H9 (cell line): ENCODE measurements at regions not wholly inside any gene's neighbourhood (a gene's known extent, or its start where the extent isn't known, plus 50 kb on each side); places are given as distances from the start of the nearest gene placed in this dataset.

Experiments used
- DNase-seq: peaks from one replicate; pipeline ENCODE4 v3.0.0-alpha.2; 2017
- H2AFZ ChIP-seq: one replicate; pipeline ENCODE4 v1.6.1; 2013; ENCODE audit warnings: mild to moderate bottlenecking, low read length, control low read depth, moderate library complexity
- H2AK5ac ChIP-seq: 2 replicates; pipeline ENCODE4 v1.6.1; 2013; ENCODE audit warnings: low read length, control low read depth, mixed read lengths; ENCODE audit not compliant: insufficient read length
- H2BK120ac ChIP-seq: one replicate; pipeline ENCODE4 v1.6.1; 2013; ENCODE audit warnings: low read depth, mild to moderate bottlenecking, low read length, control low read depth, inconsistent platforms; ENCODE audit not compliant: poor library complexity, severe bottlenecking
- H2BK12ac ChIP-seq: 2 replicates; pipeline ENCODE4 v1.6.1; 2013; ENCODE audit warnings: low read length, control low read depth, mixed read lengths, low read depth; ENCODE audit not compliant: insufficient read length
- H2BK15ac ChIP-seq: 2 replicates; pipeline ENCODE4 v1.6.1; 2013; ENCODE audit warnings: low read depth, low read length, control low read depth
- H2BK20ac ChIP-seq: one replicate; pipeline ENCODE4 v1.6.1; 2013; ENCODE audit warnings: low read depth, mild to moderate bottlenecking, low read length, control low read depth, inconsistent platforms; ENCODE audit not compliant: poor library complexity, severe bottlenecking
- H2BK5ac ChIP-seq: 2 replicates; pipeline ENCODE4 v1.6.1; 2013; ENCODE audit warnings: low read length, control low read depth, mixed read lengths; ENCODE audit not compliant: insufficient read length
- H3K14ac ChIP-seq: 2 replicates; pipeline ENCODE4 v1.6.1; 2013; ENCODE audit warnings: low read length, control low read depth; ENCODE audit not compliant: insufficient read depth
- H3K18ac ChIP-seq: 2 replicates; pipeline ENCODE4 v1.6.1; 2013; ENCODE audit warnings: low read depth, mild to moderate bottlenecking, mixed read lengths, low read length, control low read depth; ENCODE audit not compliant: insufficient read length
- H3K23ac ChIP-seq: 2 replicates; pipeline ENCODE4 v1.6.1; 2013; ENCODE audit warnings: low read length, control low read depth, mixed read lengths, low read depth; ENCODE audit not compliant: insufficient read length
- H3K23me2 ChIP-seq: 2 replicates; pipeline ENCODE4 v1.6.1; 2013; ENCODE audit warnings: low read depth, mild to moderate bottlenecking, mixed read lengths, low read length, control low read depth; ENCODE audit not compliant: insufficient read length, poor library complexity, severe bottlenecking
- H3K27ac ChIP-seq: 2 replicates; pipeline ENCODE4 v1.5.1; 2013; ENCODE audit warnings: low read length, control low read depth, mixed read lengths, low read depth; ENCODE audit not compliant: insufficient read length
- H3K27me3 ChIP-seq: 2 replicates; pipeline ENCODE4 v1.6.1; 2013; ENCODE audit warnings: low read length, control low read depth, inconsistent platforms; ENCODE audit not compliant: insufficient read depth
- H3K4ac ChIP-seq: 2 replicates; pipeline ENCODE4 v1.6.1; 2013; ENCODE audit warnings: low read depth, mild to moderate bottlenecking, control low read depth, inconsistent platforms, low read length, moderate library complexity
- H3K4me1 ChIP-seq: 2 replicates; pipeline ENCODE4 v1.6.1; 2013; ENCODE audit warnings: low read length, control low read depth, inconsistent platforms; ENCODE audit not compliant: insufficient read depth
- H3K4me2 ChIP-seq: 2 replicates; pipeline ENCODE4 v1.6.1; 2013; ENCODE audit warnings: low read length, control low read depth, mixed read lengths; ENCODE audit not compliant: insufficient read length, insufficient read depth
- H3K56ac ChIP-seq: 2 replicates; pipeline ENCODE4 v1.6.1; 2013; ENCODE audit warnings: low read depth, mild to moderate bottlenecking, mixed read lengths, low read length, control low read depth; ENCODE audit not compliant: insufficient read length
- H3K79me1 ChIP-seq: 2 replicates; pipeline ENCODE4 v1.6.1; 2013; ENCODE audit warnings: low read depth, mild to moderate bottlenecking, moderate library complexity, low read length, control low read depth, inconsistent platforms; ENCODE audit not compliant: insufficient read depth, poor library complexity, severe bottlenecking
- H3K79me2 ChIP-seq: 2 replicates; pipeline ENCODE4 v1.6.1; 2013; ENCODE audit warnings: low read length, control low read depth, inconsistent platforms; ENCODE audit not compliant: insufficient read depth
- H3K9ac ChIP-seq: 2 replicates; pipeline ENCODE4 v1.6.1; 2013; ENCODE audit warnings: low read length, control low read depth, mixed read lengths; ENCODE audit not compliant: insufficient read length; ENCODE audit errors: extremely low read depth
- H3K9me3 ChIP-seq: one replicate; pipeline ENCODE4 v1.6.1; 2013; ENCODE audit warnings: low read depth, low read length, inconsistent platforms; ENCODE audit not compliant: control insufficient read depth
- H3T11ph ChIP-seq: one replicate; pipeline ENCODE4 v1.6.1; 2013; ENCODE audit warnings: mild to moderate bottlenecking, low read length, control low read depth, inconsistent platforms
- H4K20me1 ChIP-seq: one replicate; pipeline ENCODE4 v1.6.1; 2013; ENCODE audit not compliant: control insufficient read depth, insufficient read length, insufficient read depth
- H4K5ac ChIP-seq: 2 replicates; pipeline ENCODE4 v1.6.1; 2013; ENCODE audit warnings: low read depth, mild to moderate bottlenecking, mixed read lengths, low read length, control low read depth; ENCODE audit not compliant: insufficient read length
- H4K8ac ChIP-seq: replicated peaks from 2 replicates; pipeline ENCODE4 v1.6.1; 2013; ENCODE audit warnings: low read length, control low read depth, mixed read lengths, low read depth; ENCODE audit not compliant: insufficient read length
- H4K91ac ChIP-seq: 2 replicates; pipeline ENCODE4 v1.6.1; 2013; ENCODE audit warnings: low read depth, mild to moderate bottlenecking, moderate library complexity, mixed read lengths, low read length, control low read depth; ENCODE audit not compliant: insufficient read length
- H3K27ac Mint-ChIP-seq, 3 experiments: 2 replicates in 2 of 3; 3 replicates in 1 of 3; pipeline ENCODE4 v1.8.0; 2020 to 2021; ENCODE audit warnings: mixed read lengths in 3 of 3, mild to moderate bottlenecking in 1 of 3, moderate library complexity in 1 of 3
- H3K27me3 Mint-ChIP-seq: 2 replicates; pipeline ENCODE4 v1.8.0; 2021; ENCODE audit warnings: low read depth, mild to moderate bottlenecking, moderate library complexity, mixed read lengths
- H3K36me3 Mint-ChIP-seq, 3 experiments: 2 replicates in 2 of 3; 3 replicates in 1 of 3; pipeline ENCODE4 v1.8.0; 2020 to 2021; ENCODE audit warnings: low read depth in 3 of 3, mixed read lengths in 3 of 3; ENCODE audit not compliant: insufficient read depth in 1 of 3
- H3K4me1 Mint-ChIP-seq, 2 experiments: 2 replicates each; pipeline ENCODE4 v1.8.0; 2020; ENCODE audit warnings: mixed read lengths in 2 of 2
- H3K4me3 Mint-ChIP-seq, 2 experiments: 2 replicates in 1 of 2; 3 replicates in 1 of 2; pipeline ENCODE4 v1.8.0; 2020 to 2021; ENCODE audit warnings: mild to moderate bottlenecking in 2 of 2, mixed read lengths in 2 of 2, moderate library complexity in 1 of 2
- H3K9me3 Mint-ChIP-seq, 2 experiments: 2 replicates in 1 of 2; 3 replicates in 1 of 2; pipeline ENCODE4 v1.8.0; 2020; ENCODE audit warnings: mild to moderate bottlenecking in 2 of 2, mixed read lengths in 2 of 2, moderate library complexity in 1 of 2
- CTCF ChIP-seq: fragments of 200-600 bp; sonication (generic); conservative IDR thresholded peaks from 3 replicates; pipeline ENCODE4 v1.8.0; 2021; ENCODE audit warnings: antibody characterized with exemption, mild to moderate bottlenecking
- WGBS: extraction: QIAGEN DNeasy Blood & Tissue Kit; methylation state at CpG from one replicate; pipeline ENCODE4 v1.1.7; 2013; ENCODE audit warnings: missing lambda C conversion rate, low lambda C conversion rate, mixed read lengths; ENCODE audit not compliant: insufficient read length; ENCODE audit errors: extremely low coverage; 5-methylcytosine and 5-hydroxymethylcytosine counted together

GRCh38 chr17:53499277-53499676 is 323.4 kb upstream of the KIF2B start:
- H3K14ac ChIP-seq, result no peak overlapping the region
- H3K27ac Mint-ChIP-seq, result no peak overlapping the region

More at GRCh38 chr17:53499277-53499676, 323.4 kb upstream of the KIF2B start:
- no peak overlapping the region for H3K23ac ChIP-seq
- H4K8ac ChIP-seq, result no peak overlapping the region
- no peak overlapping the region for H2BK120ac ChIP-seq
- no peaks in the 10 kb centered on the region for H3K27me3 Mint-ChIP-seq
- no peaks in the 10 kb centered on the region for H3K79me2 ChIP-seq
- H3K4me1 Mint-ChIP-seq, result peaks cover 5 to 7% of the 10 kb centered on the region in 2 experiments
- WGBS, result no CpG with 5 or more reads among the region's 2 CpGs
- H2BK15ac ChIP-seq, result no peak overlapping the region
- no peak overlapping the region for H3K27ac ChIP-seq
- H3T11ph ChIP-seq, result no peak overlapping the region
- no peak overlapping the region for H3K18ac ChIP-seq
- no peaks in the 10 kb centered on the region for H3K4me1 ChIP-seq
- no peak for TF ChIP-seq CTCF
- peaks cover 0 to 3% of the 10 kb centered on the region in 2 experiments; a peak in 3 of 5 replicates for H3K9me3 Mint-ChIP-seq
- no peak overlapping the region for H2AK5ac ChIP-seq
- H3K56ac ChIP-seq, result no peak overlapping the region
- no peak overlapping the region for H4K91ac ChIP-seq
- H3K4me2 ChIP-seq, result no peak overlapping the region
- H3K23me2 ChIP-seq, result no peaks in the 10 kb centered on the region
- H2AFZ ChIP-seq, result no peak overlapping the region
- H3K9me3 ChIP-seq, result no peaks in the 10 kb centered on the region
- H3K36me3 Mint-ChIP-seq, result peaks cover 0 to 4% (median 2%) of the 10 kb centered on the region in 3 experiments; a peak in 2 of 7 replicates
- no peak overlapping the region for H4K5ac ChIP-seq
- no peaks in the 10 kb centered on the region for H3K79me1 ChIP-seq
- H2BK20ac ChIP-seq, result no peak overlapping the region
- no peak overlapping the region for H3K4me3 Mint-ChIP-seq
- no peaks in the 10 kb centered on the region for H3K27me3 ChIP-seq
- no peak overlapping the region for H2BK5ac ChIP-seq
- DNase-seq, result no peak
- no peak overlapping the region for H2BK12ac ChIP-seq
- no peaks in the 10 kb centered on the region for H4K20me1 ChIP-seq
- no peak overlapping the region for H3K9ac ChIP-seq
- no peak overlapping the region for H3K4ac ChIP-seq
